Activated naive CD4-positive, alpha-beta T cell treated with anti-CD3 and anti-CD28 coated beads, Interleukin-2, amount 50 U/mL, for 72 hours (primary cell): ENCODE measurements at regions not wholly inside any gene's neighbourhood (a gene's known extent, or its start where the extent isn't known, plus 50 kb on each side); places are given as distances from the start of the nearest gene placed in this dataset.

Experiments
- ATAC-seq, 2 donors: fragments of 150-1000 bp; cut with Tn5 transposase; 2 replicates each; pipeline ENCODE4 v1.10.0; 2021; ENCODE audit warnings: mild to moderate bottlenecking in 2 of 2, moderate library complexity in 2 of 2
- DNase-seq, 2 donors: peaks; one replicate each; pipeline ENCODE4 v3.0.0; 2021 to 2022; ENCODE audit warnings: low spot score in 2 of 2
- H3K27ac Mint-ChIP-seq, 2 donors: one replicate each; pipeline ENCODE4 v1.8.0; 2022; ENCODE audit warnings: mild to moderate bottlenecking in 2 of 2, mixed read lengths in 2 of 2
- H3K36me3 Mint-ChIP-seq, 2 donors: one replicate each; pipeline ENCODE4 v1.8.0; 2022; ENCODE audit warnings: mixed read lengths in 2 of 2
- H3K9me3 Mint-ChIP-seq, 2 donors: one replicate each; pipeline ENCODE4 v1.8.0; 2022; ENCODE audit warnings: mixed read lengths in 2 of 2

- Mint-ChIP-seq H3K27ac (no peak overlapping the region), H3K9me3 (peaks cover 0 to 10% of the 10 kb centered on the region in 2 donors)
- no peak for DNase-seq
These were observed 450.0 kb upstream of the EPHA3 start for GRCh38 chr3:88657459-88657858.

GRCh38 chr3:88661433-88661824 lies 446.0 kb upstream of the EPHA3 start:
- ATAC-seq (no peak), DNase-seq (no peak)
- Mint-ChIP-seq H3K9me3 (peaks cover 0 to 10% of the 10 kb centered on the region in 2 donors), H3K27ac (no peak overlapping the region), H3K36me3 (no peaks in the 10 kb centered on the region)

More at GRCh38 chr3:88657459-88657858, 450.0 kb upstream of the EPHA3 start:
- ATAC-seq = no peak
- H3K36me3 Mint-ChIP-seq = no peaks in the 10 kb centered on the region

GRCh38 chr3:88668180-88668579 lies 439.2 kb upstream of the EPHA3 start:
- ATAC-seq (no peak), DNase-seq (no peak)
- Mint-ChIP-seq H3K27ac (no peak overlapping the region), H3K9me3 (peaks cover 0 to 5% of the 10 kb centered on the region in 2 donors), H3K36me3 (no peaks in the 10 kb centered on the region)

GRCh38 chr3:88671573-88671972 lies 435.8 kb upstream of the EPHA3 start:
- DNase-seq (no peak), ATAC-seq (no peak)
- Mint-ChIP-seq H3K27ac (no peak overlapping the region), H3K9me3 (peaks cover 0 to 3% of the 10 kb centered on the region in 2 donors), H3K36me3 (no peaks in the 10 kb centered on the region)

- no peak overlapping the region for H3K27ac Mint-ChIP-seq
- ATAC-seq (no peak), DNase-seq (no peak)
- peaks cover 4 to 5% of the 10 kb centered on the region in 2 donors for H3K9me3 Mint-ChIP-seq
- no peaks in the 10 kb centered on the region for H3K36me3 Mint-ChIP-seq
These were observed 430.1 kb upstream of the EPHA3 start for GRCh38 chr3:88677298-88677697.

GRCh38 chr3:88678747-88679146 lies 428.7 kb upstream of the EPHA3 start:
- ATAC-seq (no peak), DNase-seq (no peak)
- H3K9me3 Mint-ChIP-seq = peaks cover 4 to 5% of the 10 kb centered on the region in 2 donors
- no peak overlapping the region for H3K27ac Mint-ChIP-seq
- no peaks in the 10 kb centered on the region for H3K36me3 Mint-ChIP-seq

GRCh38 chr3:88690287-88690686 lies 417.1 kb upstream of the EPHA3 start:
- no peak for ATAC-seq
- Mint-ChIP-seq H3K36me3 (no peaks in the 10 kb centered on the region), H3K9me3 (peaks cover 9 to 15% of the 10 kb centered on the region in 2 donors), H3K27ac (no peak overlapping the region)
- no peak for DNase-seq

GRCh38 chr3:88691081-88691480 lies 416.3 kb upstream of the EPHA3 start:
- ATAC-seq (no peak), DNase-seq (no peak)
- H3K9me3 Mint-ChIP-seq = peaks cover 9 to 15% of the 10 kb centered on the region in 2 donors
- H3K27ac Mint-ChIP-seq = no peak overlapping the region
- H3K36me3 Mint-ChIP-seq = no peaks in the 10 kb centered on the region

- Mint-ChIP-seq H3K9me3 (peaks cover 5% of the 10 kb centered on the region in 2 donors), H3K27ac (no peak overlapping the region), H3K36me3 (no peaks in the 10 kb centered on the region)
- ATAC-seq (no peak), DNase-seq (no peak)
These were observed 403.8 kb upstream of the EPHA3 start for GRCh38 chr3:88703501-88704059.

GRCh38 chr3:88704338-88704737 lies 403.1 kb upstream of the EPHA3 start:
- no peak for ATAC-seq
- no peak for DNase-seq
- Mint-ChIP-seq H3K36me3 (no peaks in the 10 kb centered on the region), H3K27ac (no peak overlapping the region), H3K9me3 (peaks cover 5 to 9% of the 10 kb centered on the region in 2 donors)

- Mint-ChIP-seq H3K36me3 (no peaks in the 10 kb centered on the region), H3K27ac (no peak overlapping the region), H3K9me3 (peaks cover 11 to 14% of the 10 kb centered on the region in 2 donors)
- ATAC-seq (no peak), DNase-seq (no peak)
These were observed 399.6 kb upstream of the EPHA3 start for GRCh38 chr3:88707837-88708236.

- DNase-seq (no peak), ATAC-seq (no peak)
- Mint-ChIP-seq H3K27ac (no peak overlapping the region), H3K9me3 (peaks cover 16 to 19% of the 10 kb centered on the region in 2 donors), H3K36me3 (no peaks in the 10 kb centered on the region)
These were observed 394.9 kb upstream of the EPHA3 start for GRCh38 chr3:88712552-88712951.

GRCh38 chr3:88713233-88713691 lies 394.2 kb upstream of the EPHA3 start:
- DNase-seq = no peak
- Mint-ChIP-seq H3K9me3 (peaks cover 16 to 19% of the 10 kb centered on the region in 2 donors), H3K36me3 (no peaks in the 10 kb centered on the region), H3K27ac (no peak overlapping the region)
- no peak for ATAC-seq

- no peak for DNase-seq
- no peak for ATAC-seq
- Mint-ChIP-seq H3K27ac (no peak overlapping the region), H3K9me3 (peaks cover 5 to 7% of the 10 kb centered on the region in 2 donors), H3K36me3 (no peaks in the 10 kb centered on the region)
These were observed 381.8 kb upstream of the EPHA3 start for GRCh38 chr3:88725440-88726165.

GRCh38 chr3:88732186-88732585 lies 375.2 kb upstream of the EPHA3 start:
- no peak for ATAC-seq
- peaks cover 5 to 7% of the 10 kb centered on the region in 2 donors for H3K9me3 Mint-ChIP-seq
- H3K27ac Mint-ChIP-seq = no peak overlapping the region
- H3K36me3 Mint-ChIP-seq = no peaks in the 10 kb centered on the region
- no peak for DNase-seq

- no peak for ATAC-seq
- no peak for DNase-seq
- Mint-ChIP-seq H3K36me3 (no peaks in the 10 kb centered on the region), H3K27ac (no peak overlapping the region), H3K9me3 (peaks cover 4 to 15% of the 10 kb centered on the region in 2 donors)
These were observed 365.3 kb upstream of the EPHA3 start for GRCh38 chr3:88742106-88742505.

- DNase-seq = no peak
- ATAC-seq = no peak
- Mint-ChIP-seq H3K9me3 (peaks cover 5 to 12% of the 10 kb centered on the region in 2 donors), H3K27ac (no peak overlapping the region), H3K36me3 (peaks cover 0 to 1% of the 10 kb centered on the region in 2 donors)
These were observed 364.5 kb upstream of the EPHA3 start for GRCh38 chr3:88742674-88743507.
